Keratinocyte (primary cell): ENCODE measurements at regions not wholly inside any gene's neighbourhood (a gene's known extent, or its start where the extent isn't known, plus 50 kb on each side); places are given as distances from the start of the nearest gene placed in this dataset.

Experiments
- EZH2 ChIP-seq: IDR thresholded peaks from one replicate; pipeline ENCODE4 v1.6.1; 2012; ENCODE audit warnings: inconsistent platforms, mild to moderate bottlenecking, low read length, moderate library complexity
- TF ChIP-seq, protein P1 (sequence below), 3 experiments: IDR thresholded peaks in 1 of 3; conservative IDR thresholded peaks in 1 of 3; optimal IDR thresholded peaks in 1 of 3; 2 replicates in 2 of 3; 3 replicates in 1 of 3; pipeline versions ENCODE3 to v1.5.1; 2011; ENCODE audit warnings: low read length in 3 of 3, mild to moderate bottlenecking in 3 of 3, moderate library complexity in 2 of 3, control low read depth in 1 of 3, inconsistent platforms in 1 of 3; ENCODE audit not compliant: insufficient read depth in 2 of 3; ENCODE audit errors: extremely low read depth in 1 of 3

DNA sequence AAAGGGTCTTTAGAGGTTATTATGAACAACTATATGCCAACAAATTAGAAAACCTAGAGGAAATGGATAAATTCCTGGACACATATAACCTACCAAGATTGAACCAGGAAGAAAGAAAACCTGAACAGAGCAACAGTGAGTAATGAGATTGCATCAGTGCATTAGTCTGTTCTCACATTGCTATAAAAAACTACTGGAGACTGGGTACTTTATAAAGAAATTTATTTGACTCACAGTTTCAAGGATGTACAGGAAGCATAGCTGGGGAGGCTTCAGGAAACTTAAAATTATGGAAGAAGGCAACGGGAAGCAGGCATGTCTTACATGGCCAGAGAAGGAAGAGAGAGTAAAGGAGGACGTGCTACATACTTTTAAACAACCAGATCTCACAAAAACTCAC, 70.8 kb upstream of the GNAZ start:
- TF ChIP-seq, protein P1, sequence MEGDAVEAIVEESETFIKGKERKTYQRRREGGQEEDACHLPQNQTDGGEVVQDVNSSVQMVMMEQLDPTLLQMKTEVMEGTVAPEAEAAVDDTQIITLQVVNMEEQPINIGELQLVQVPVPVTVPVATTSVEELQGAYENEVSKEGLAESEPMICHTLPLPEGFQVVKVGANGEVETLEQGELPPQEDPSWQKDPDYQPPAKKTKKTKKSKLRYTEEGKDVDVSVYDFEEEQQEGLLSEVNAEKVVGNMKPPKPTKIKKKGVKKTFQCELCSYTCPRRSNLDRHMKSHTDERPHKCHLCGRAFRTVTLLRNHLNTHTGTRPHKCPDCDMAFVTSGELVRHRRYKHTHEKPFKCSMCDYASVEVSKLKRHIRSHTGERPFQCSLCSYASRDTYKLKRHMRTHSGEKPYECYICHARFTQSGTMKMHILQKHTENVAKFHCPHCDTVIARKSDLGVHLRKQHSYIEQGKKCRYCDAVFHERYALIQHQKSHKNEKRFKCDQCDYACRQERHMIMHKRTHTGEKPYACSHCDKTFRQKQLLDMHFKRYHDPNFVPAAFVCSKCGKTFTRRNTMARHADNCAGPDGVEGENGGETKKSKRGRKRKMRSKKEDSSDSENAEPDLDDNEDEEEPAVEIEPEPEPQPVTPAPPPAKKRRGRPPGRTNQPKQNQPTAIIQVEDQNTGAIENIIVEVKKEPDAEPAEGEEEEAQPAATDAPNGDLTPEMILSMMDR (optimal IDR thresholded peaks at IDR 0.05 in 1 of 3, IDR thresholded peaks at IDR 0.05 in 1 of 3, conservative IDR thresholded peaks at IDR 0.05 in 1 of 3; ENCODE audit: extremely low read depth in 1 of 3, insufficient read depth in 2 of 3, low read length in 3 of 3), result no peak
- TF ChIP-seq EZH2, result no peak
